ENCODE measurements at regions not wholly inside any gene's neighbourhood (a gene's known extent, or its start where the extent isn't known, plus 50 kb on each side); places are given as distances from the start of the nearest gene placed in this dataset.

GRCh38 chr10:30183055-30183402 lies 123.6 kb upstream of the JCAD start:
- no peaks in the 10 kb centered on the region for H3K9me3 Mint-ChIP-seq

More at GRCh38 chr10:30183055-30183402, 123.6 kb upstream of the JCAD start:
- H3K4me3 ChIP-seq = no peak overlapping the region
- peaks cover 1% of the 10 kb centered on the region for H3K27me3 Mint-ChIP-seq (ENCODE audit: insufficient read depth, low read depth, poor library complexity)
- no peaks in the 10 kb centered on the region for H4K20me1 ChIP-seq (replicated peaks; ENCODE audit: insufficient read depth)
- DNase-seq (ENCODE audit: low spot score) (no peak), ATAC-seq (no peak)
- no peak overlapping the region for H3K27ac ChIP-seq (ENCODE audit: low read depth)
- no peaks in the 10 kb centered on the region for H3K27me3 ChIP-seq (ENCODE audit: insufficient read depth)
- no peaks in the 10 kb centered on the region for H3K9me2 ChIP-seq (ENCODE audit: insufficient read depth)
- H3K36me3 ChIP-seq (ENCODE audit: insufficient read depth) = no peaks in the 10 kb centered on the region
- no peak overlapping the region for H3K27ac Mint-ChIP-seq
- H2AFZ ChIP-seq = no peak overlapping the region
- no peaks in the 10 kb centered on the region for H3K79me2 ChIP-seq (replicated peaks; ENCODE audit: insufficient read depth)
- H3K4me3 Mint-ChIP-seq = no peak overlapping the region
- no peaks in the 10 kb centered on the region for H3K36me3 Mint-ChIP-seq (ENCODE audit: low read depth)
- no peaks in the 10 kb centered on the region for H3F3A ChIP-seq (replicated peaks; ENCODE audit: low read depth)
- no peak overlapping the region for H3K4me2 ChIP-seq
- no peaks in the 10 kb centered on the region for H3K4me1 ChIP-seq (ENCODE audit: insufficient read depth)
- no peak for TF ChIP-seq EZH2phosphoT487 (IDR thresholded peaks at IDR 0.05; ENCODE audit: unreplicated experiment)
- no peak for TF ChIP-seq CREB1 (CRISPR knock-in tag; IDR thresholded peaks at IDR 0.05; ENCODE audit: low read depth)
- no peak for TF ChIP-seq REST (IDR thresholded peaks at IDR 0.05; ENCODE audit: unreplicated experiment)
- TF ChIP-seq ZNF462 (CRISPR knock-in tag; IDR thresholded peaks at IDR 0.05) = no peak
- TF ChIP-seq NANOG (IDR thresholded peaks at IDR 0.05; ENCODE audit: borderline replicate concordance) = no peak
- TF ChIP-seq CTCF (conservative IDR thresholded peaks at IDR 0.05; ENCODE audit: low read depth in 2 of 2) = no peak
- no peak for TF ChIP-seq POLR2AphosphoS5 (IDR thresholded peaks at IDR 0.05; ENCODE audit: low read depth)
- no peak for TF ChIP-seq EZH2 (IDR thresholded peaks at IDR 0.05; ENCODE audit: low read depth, unreplicated experiment)
- no peak for TF ChIP-seq ETS1 (IDR thresholded peaks at IDR 0.05)
- no peak for TF ChIP-seq ZNF114 (CRISPR knock-in tag; IDR thresholded peaks at IDR 0.05)
- no peak for TF ChIP-seq ZNF331 (CRISPR knock-in tag; IDR thresholded peaks at IDR 0.05; ENCODE audit: low read depth)
- TF ChIP-seq JUNB (IDR thresholded peaks at IDR 0.05; ENCODE audit: unreplicated experiment) = no peak
- TF ChIP-seq STAT1 (IDR thresholded peaks at IDR 0.05; ENCODE audit: unreplicated experiment) = no peak
- no peaks in the 10 kb centered on the region for H3K4me1 Mint-ChIP-seq

Data from GM23338 (cell line).